ENCODE measurements at regions not wholly inside any gene's neighbourhood (a gene's known extent, or its start where the extent isn't known, plus 50 kb on each side); places are given as distances from the start of the nearest gene placed in this dataset.

GRCh38 chr6:11428371-11428770, 109.2 kb upstream of the TMEM170B start:
- Histone ChIP-seq H3K27ac (peak overlapping the region in 1 of 2 donors; percentile 81), H3K4me3 (no peak overlapping the region)
- TF ChIP-seq CTCF (IDR thresholded peaks at IDR 0.05): no peak
- DNase-seq (ENCODE audit: low spot score): no peak

DNA sequence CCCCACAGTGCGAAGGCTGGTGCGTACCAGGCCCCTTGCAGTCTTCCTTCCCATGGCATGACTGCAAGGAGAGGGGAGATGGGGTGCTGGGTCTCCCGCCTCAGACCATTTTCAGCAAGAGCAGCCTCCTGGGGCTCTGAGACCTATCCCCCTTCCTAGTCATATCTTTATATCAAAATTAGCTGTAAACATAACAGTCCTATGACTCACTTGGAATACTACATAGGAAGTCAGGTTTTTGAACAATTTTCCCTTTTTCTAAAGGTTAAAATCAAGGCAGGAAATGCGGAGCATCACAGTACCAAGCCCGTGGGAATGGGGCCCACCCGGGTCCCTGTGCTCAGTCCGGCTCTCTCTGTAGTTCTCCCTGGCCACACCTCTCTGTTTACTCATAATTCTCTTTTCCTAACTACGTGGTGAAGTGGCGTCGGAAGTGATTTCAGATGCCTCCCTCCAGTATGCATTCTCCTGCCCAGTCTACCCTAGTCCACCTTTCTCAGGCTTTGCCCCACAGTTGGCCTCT, 109.8 kb upstream of the TMEM170B start:
- Histone ChIP-seq H3K27ac (peak overlapping the region in 1 of 2 donors; percentile 81), H3K4me3 (no peak overlapping the region)
- DNase-seq (ENCODE audit: low spot score): no peak
- TF ChIP-seq CTCF (IDR thresholded peaks at IDR 0.05): no peak

- Histone ChIP-seq H3K4me3 (no peak overlapping the region), H3K27ac (peak overlapping the region in 1 of 2 donors; percentile 81)
- no peak for TF ChIP-seq CTCF (IDR thresholded peaks at IDR 0.05)
- DNase-seq (ENCODE audit: low spot score): no peak
Measured at GRCh38 chr6:11427091-11427722, 110.3 kb upstream of the TMEM170B start.

GRCh38 chr6:11426571-11426970, 111.0 kb upstream of the TMEM170B start:
- no peak overlapping the region for H3K27ac ChIP-seq
- no peak overlapping the region for H3K4me3 ChIP-seq
- TF ChIP-seq CTCF (IDR thresholded peaks at IDR 0.05): no peak
- no peak for DNase-seq (ENCODE audit: low spot score)

DNA sequence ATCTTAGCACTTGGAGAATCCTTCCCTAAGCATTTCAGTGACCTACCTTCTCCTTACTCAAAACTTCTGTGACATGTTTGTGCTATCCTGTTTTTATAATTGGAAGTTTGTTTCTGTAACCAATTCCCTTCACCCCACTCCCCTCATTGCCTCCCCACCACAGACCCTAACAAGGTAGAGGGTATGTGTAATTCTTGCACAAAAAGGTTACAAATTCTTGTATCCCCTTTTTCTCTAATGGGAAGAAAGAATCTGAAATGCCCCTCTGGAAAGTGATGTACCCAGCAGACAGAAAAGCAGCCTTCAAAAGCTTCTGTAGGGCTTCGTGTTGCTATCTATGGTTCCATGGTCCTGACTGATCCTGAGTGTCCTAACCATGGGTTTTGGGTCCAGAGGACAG, 111.7 kb upstream of the TMEM170B start:
- H3K4me3 ChIP-seq: no peak overlapping the region
- TF ChIP-seq CTCF (IDR thresholded peaks at IDR 0.05): no peak
- H3K27ac ChIP-seq: no peak overlapping the region
- DNase-seq (ENCODE audit: low spot score): no peak

- TF ChIP-seq CTCF (IDR thresholded peaks at IDR 0.05): no peak
- no peak for DNase-seq (ENCODE audit: low spot score)
- H3K27ac ChIP-seq: no peak overlapping the region
- no peak overlapping the region for H3K4me3 ChIP-seq
Measured at GRCh38 chr6:11425431-11425871, 112.1 kb upstream of the TMEM170B start.

DNA sequence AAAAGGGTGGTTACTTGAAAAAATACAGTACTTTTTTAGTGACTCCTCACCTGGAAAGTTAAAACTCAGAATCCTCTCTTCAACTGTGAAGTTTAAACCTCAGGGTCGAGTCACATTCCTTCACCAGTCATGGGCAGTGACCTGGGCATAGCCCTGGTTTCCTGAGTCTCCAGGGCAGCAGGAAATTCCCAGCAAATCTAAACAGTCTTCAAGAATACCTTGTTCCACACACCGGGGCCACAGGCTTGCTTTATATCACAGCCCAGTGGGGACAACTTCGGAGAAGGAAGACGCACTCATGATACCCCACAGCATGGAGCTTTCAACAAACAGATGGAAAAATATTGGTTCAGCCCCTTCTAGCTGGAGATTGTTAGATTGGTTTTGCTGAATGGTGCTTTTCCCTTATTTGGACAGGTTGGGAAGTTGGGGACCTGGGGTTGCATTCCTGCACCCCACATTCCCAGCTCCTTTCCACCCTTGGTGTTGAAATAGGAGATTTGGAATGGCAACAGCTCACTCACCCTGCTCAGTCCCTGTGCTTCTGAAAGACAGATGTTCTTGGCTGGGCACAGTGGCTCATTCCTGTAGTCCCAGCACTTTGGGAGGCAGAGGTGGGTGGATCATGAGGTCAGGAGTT, 113.0 kb upstream of the TMEM170B start:
- Histone ChIP-seq H3K4me3 (no peak overlapping the region), H3K27ac (no peak overlapping the region)
- DNase-seq (ENCODE audit: low spot score): no peak
- TF ChIP-seq CTCF (IDR thresholded peaks at IDR 0.05): no peak

All from coronary artery (tissue), 2 donors.